Fibroblast of the conjunctiva (primary cell): ENCODE measurements at regions not wholly inside any gene's neighbourhood (a gene's known extent, or its start where the extent isn't known, plus 50 kb on each side); places are given as distances from the start of the nearest gene placed in this dataset.
"Not testable (repeated sequence)": the region's sequence is repeated elsewhere in the genome, so short reads cannot be mapped to it uniquely, and the experiment has no call there.

Source experiments
- DNase-seq: peaks from one replicate; pipeline ENCODE4 v3.0.0-alpha.2; 2010; ENCODE audit warnings: low read depth

- no peak for DNase-seq
These were observed 418.6 kb upstream of the TYRP1 start for GRCh38 chr9:12274577-12274976.

- DNase-seq, result no peak
These were observed 416.7 kb upstream of the TYRP1 start for GRCh38 chr9:12276505-12276904.

GRCh38 chr9:12289711-12290110, 403.5 kb upstream of the TYRP1 start:
- DNase-seq, result no peak

GRCh38 chr9:12290166-12290869, 402.9 kb upstream of the TYRP1 start:
- DNase-seq, result no peak

- DNase-seq, result no peak
These were observed 388.0 kb upstream of the TYRP1 start for GRCh38 chr9:12305211-12305610.

- no peak for DNase-seq
These were observed 378.6 kb upstream of the TYRP1 start for GRCh38 chr9:12314589-12314988.

- DNase-seq, result no peak
These were observed 374.2 kb upstream of the TYRP1 start for GRCh38 chr9:12318732-12319685.

GRCh38 chr9:12329623-12329985, 363.6 kb upstream of the TYRP1 start:
- no peak for DNase-seq

GRCh38 chr9:12333966-12334365, 359.2 kb upstream of the TYRP1 start:
- DNase-seq, result not testable (repeated sequence)

- DNase-seq, result no peak
These were observed 342.4 kb upstream of the TYRP1 start for GRCh38 chr9:12350775-12351174.

GRCh38 chr9:12351293-12352044, 341.7 kb upstream of the TYRP1 start:
- no peak for DNase-seq

- no peak for DNase-seq
These were observed 341.2 kb upstream of the TYRP1 start for GRCh38 chr9:12352045-12352315.

GRCh38 chr9:12363439-12363838, 329.7 kb upstream of the TYRP1 start:
- no peak for DNase-seq

GRCh38 chr9:12368569-12368968, 324.6 kb upstream of the TYRP1 start:
- DNase-seq, result no peak

GRCh38 chr9:12391839-12392509, 301.2 kb upstream of the TYRP1 start:
- no peak for DNase-seq

GRCh38 chr9:12394105-12394504, 299.1 kb upstream of the TYRP1 start:
- DNase-seq, result no peak

GRCh38 chr9:12403721-12404120, 289.5 kb upstream of the TYRP1 start:
- no peak for DNase-seq

GRCh38 chr9:12413986-12414385, 279.2 kb upstream of the TYRP1 start:
- DNase-seq, result no peak

GRCh38 chr9:12414514-12414913, 278.7 kb upstream of the TYRP1 start:
- no peak for DNase-seq

- DNase-seq, result no peak
These were observed 277.8 kb upstream of the TYRP1 start for GRCh38 chr9:12415361-12415760.

GRCh38 chr9:12416716-12417115, 276.5 kb upstream of the TYRP1 start:
- DNase-seq, result no peak

- no peak for DNase-seq
These were observed 268.9 kb upstream of the TYRP1 start for GRCh38 chr9:12424243-12424642.
